ENCODE measurements at regions not wholly inside any gene's neighbourhood (a gene's known extent, or its start where the extent isn't known, plus 50 kb on each side); places are given as distances from the start of the nearest gene placed in this dataset.

GRCh38 chr11:110015695-110016094 lies 77.5 kb upstream of the ZC3H12C start:
- ChIA-PET CTCF (ENCODE audit: low intra/inter-chr PET ratio, low total read pairs) (no interaction called here), POLR2A (no interaction called here)
- FAIRE-seq (no peak), ATAC-seq (no peak), DNase-seq (ENCODE audit: low spot score) (no peak)
- H3K4me3 ChIP-seq (replicated peaks in 1 of 3; ENCODE audit: insufficient read depth in 1 of 3, low read depth in 2 of 3, low read length in 3 of 3): no peak overlapping the region
- no peak overlapping the region for H3K4me2 ChIP-seq (ENCODE audit: low read depth, low read length)
- TF ChIP-seq ZNF274 (CRISPR knock-in tag; IDR thresholded peaks at IDR 0.05) (no peak), PITX1 (CRISPR knock-in tag; IDR thresholded peaks at IDR 0.05) (no peak), ARNTL (CRISPR knock-in tag; IDR thresholded peaks at IDR 0.05) (no peak), KAT2B (IDR thresholded peaks at IDR 0.05; ENCODE audit: borderline replicate concordance, low read depth, low read length) (no peak), TEAD2 (CRISPR knock-in tag; IDR thresholded peaks at IDR 0.05) (no peak), ZNF569 (CRISPR knock-in tag; IDR thresholded peaks at IDR 0.05; ENCODE audit: borderline replicate concordance) (no peak), NCOA5 (CRISPR knock-in tag; IDR thresholded peaks at IDR 0.05) (no peak), ZNF772 (CRISPR knock-in tag; IDR thresholded peaks at IDR 0.05) (no peak), NR2C2 (CRISPR knock-in tag; IDR thresholded peaks at IDR 0.05; ENCODE audit: borderline replicate concordance) (no peak), ELF1 (CRISPR knock-in tag; IDR thresholded peaks at IDR 0.05) (no peak), ZBTB8A (CRISPR knock-in tag; IDR thresholded peaks at IDR 0.05; ENCODE audit: borderline replicate concordance, low read depth) (no peak), THRA (CRISPR knock-in tag; IDR thresholded peaks at IDR 0.05; ENCODE audit: borderline replicate concordance) (no peak), AGO1 (IDR thresholded peaks at IDR 0.05; ENCODE audit: low read depth, low read length, poor library complexity, severe bottlenecking) (no peak), ATF5 (CRISPR knock-in tag; IDR thresholded peaks at IDR 0.05; ENCODE audit: low read depth) (no peak), ELF4 (CRISPR knock-in tag; IDR thresholded peaks at IDR 0.05; ENCODE audit: borderline replicate concordance) (no peak)
- H2AFZ ChIP-seq (ENCODE audit: low read length): no peak overlapping the region
- in situ Hi-C loops (cut with HindIII; ENCODE audit: extremely low pct_ligation_motif_present, low pct_unique_long_range_greater_than_20kb) (no loop called here), intact Hi-C loops (cut with micrococcal nuclease; ENCODE audit: unreplicated experiment) (no loop called here)
- no TSS peak for BruUV-seq (replicated peaks)
- H3K9me3 ChIP-seq (ENCODE audit: low read length): no peaks in the 10 kb centered on the region
- H3K9ac ChIP-seq (ENCODE audit: insufficient read depth, low read depth, low read length): no peak overlapping the region
- no peaks in the 10 kb centered on the region for H3K4me1 ChIP-seq (ENCODE audit: insufficient read depth, low read length)
- H3K36me3 ChIP-seq (replicated peaks in 1 of 2; ENCODE audit: control insufficient read depth in 1 of 2, insufficient read depth in 2 of 2, low read length in 2 of 2): no peaks in the 10 kb centered on the region
- H4K20me1 ChIP-seq (ENCODE audit: insufficient read depth, low read length): no peaks in the 10 kb centered on the region
- H3K27ac ChIP-seq (ENCODE audit: extremely low read length, insufficient read depth, low read length): no peak overlapping the region
- H3K79me2 ChIP-seq (ENCODE audit: insufficient read depth, low read length): no peaks in the 10 kb centered on the region
- H3K27me3 ChIP-seq (ENCODE audit: control insufficient read depth in 1 of 2, insufficient read depth in 2 of 2, low read length in 2 of 2): no peaks in the 10 kb centered on the region

All from HepG2 (cell line).